KG1 (cell line): ENCODE measurements at regions not wholly inside any gene's neighbourhood (a gene's known extent, or its start where the extent isn't known, plus 50 kb on each side); places are given as distances from the start of the nearest gene placed in this dataset.
A peak's percentile ranks its signal among the peaks of the same experiment; 100 is the strongest.

Source experiments
- DNase-seq: peaks from one replicate; lab custom pipeline; 2025; lab: John Stamatoyannopoulos, UW

GRCh38 chr7:25360451-25360850 lies 132.2 kb upstream of the NPVF start:
- DNase-seq = no peak

GRCh38 chr7:25361387-25361786 lies 133.1 kb upstream of the NPVF start:
- DNase-seq = no peak

DNA sequence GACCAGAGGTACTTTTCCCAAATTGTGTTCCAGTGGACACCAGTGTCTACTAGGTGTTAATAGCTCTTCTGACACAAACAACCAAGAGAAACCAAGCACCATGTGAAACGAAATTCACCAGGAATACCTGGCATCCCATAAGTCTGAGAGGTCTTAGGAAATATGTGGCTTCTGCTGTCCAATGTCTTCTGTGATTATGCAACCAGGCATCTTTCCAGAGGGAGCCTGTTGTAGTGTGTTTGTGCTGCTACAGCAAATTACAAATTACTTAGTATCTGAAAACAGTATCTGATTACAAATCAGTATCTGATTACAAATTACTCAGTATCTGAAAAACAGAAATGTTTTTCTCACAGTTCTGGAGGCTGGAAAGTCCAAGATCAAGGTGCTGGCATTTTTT lies 133.6 kb upstream of the NPVF start:
- DNase-seq = no peak

DNA sequence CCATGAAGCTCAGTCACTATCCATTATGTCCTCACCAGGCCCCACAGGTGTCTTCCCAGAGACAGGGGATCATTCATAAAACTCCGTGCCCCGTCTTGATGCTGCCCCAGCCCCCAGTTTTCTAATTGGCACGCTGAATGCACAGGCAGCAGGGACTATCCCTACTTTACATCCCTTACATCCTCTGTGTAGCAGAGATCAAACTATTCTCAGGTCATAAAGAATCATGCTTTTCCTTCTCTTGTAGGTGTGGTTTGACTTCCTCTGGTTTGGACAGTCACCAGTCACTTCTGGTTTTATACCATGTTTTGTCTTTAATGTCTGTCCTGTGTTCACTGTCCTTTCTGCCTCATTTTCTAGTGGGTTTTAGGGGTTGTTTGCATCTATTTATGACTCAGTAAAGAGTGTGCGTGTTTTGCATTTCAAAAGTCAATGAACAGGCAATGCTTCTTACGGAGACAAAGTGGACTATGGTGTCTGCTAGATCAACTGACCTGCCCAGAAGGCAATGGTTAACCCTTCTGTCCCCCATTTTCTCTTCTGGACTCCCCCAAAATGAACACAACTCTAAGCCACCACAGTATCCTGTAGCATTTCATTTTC lies 140.4 kb upstream of the NPVF start:
- no peak for DNase-seq

DNA sequence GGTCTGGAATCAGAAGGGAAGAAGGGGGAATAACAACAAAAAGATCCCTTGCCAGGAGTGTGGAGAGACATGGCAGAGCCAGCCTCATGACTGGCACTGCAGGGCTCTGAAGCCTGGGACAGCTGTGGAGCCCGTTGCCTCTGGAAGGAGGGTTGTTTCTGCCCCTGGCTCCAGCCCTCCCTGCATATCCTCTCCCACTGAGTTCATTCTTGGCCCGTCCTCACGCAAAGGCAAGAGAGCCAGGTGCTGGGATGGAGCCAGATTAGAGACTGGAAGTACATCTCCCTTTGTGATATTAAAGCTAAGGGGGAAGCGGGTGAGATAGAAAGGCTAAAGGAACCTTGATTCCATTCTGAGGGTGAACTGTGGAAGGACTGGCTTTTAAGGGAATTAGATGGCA lies 141.5 kb upstream of the NPVF start:
- no peak for DNase-seq

- DNase-seq = no peak
Measured at GRCh38 chr7:25371972-25372371, 143.7 kb upstream of the NPVF start.

DNA sequence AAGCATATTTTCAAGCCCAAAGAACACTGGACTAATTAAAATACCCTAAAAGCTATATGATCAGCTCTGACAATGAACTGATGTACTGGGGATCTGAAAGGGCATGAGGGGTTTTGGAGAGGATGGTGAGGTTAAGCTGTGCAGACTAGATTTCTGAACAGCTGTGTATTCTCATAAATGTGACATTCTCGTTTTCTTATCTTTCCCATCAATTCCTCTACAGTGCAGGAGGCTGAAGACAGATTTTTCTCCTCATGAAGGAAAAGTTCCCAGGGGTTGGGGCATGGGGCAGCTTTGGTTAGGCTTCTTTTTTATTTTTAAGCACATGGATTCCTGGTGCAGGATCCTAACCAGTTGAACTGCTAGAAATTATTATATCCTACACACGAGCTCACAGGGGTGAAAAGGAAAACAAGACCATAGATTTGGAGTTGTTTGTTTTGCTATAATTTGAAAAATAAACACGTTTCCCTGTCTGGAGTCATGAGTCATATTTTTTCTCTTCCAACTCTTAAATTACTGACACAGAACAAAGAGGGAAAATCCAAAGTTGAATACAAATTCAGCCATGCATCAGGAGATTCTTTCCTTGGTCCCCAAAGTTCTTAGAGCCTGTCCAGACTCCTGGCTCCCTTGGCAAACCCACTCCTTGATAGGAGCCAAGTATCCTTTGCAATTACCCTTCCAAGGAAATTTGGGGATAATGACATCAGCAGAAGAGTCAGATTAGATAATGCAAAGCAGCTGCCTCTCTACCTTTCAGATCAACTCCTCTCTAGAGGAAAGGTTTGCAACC lies 147.7 kb upstream of the NPVF start:
- no peak for DNase-seq

GRCh38 chr7:25379351-25380300 lies 151.3 kb upstream of the NPVF start:
- no peak for DNase-seq

GRCh38 chr7:25381818-25382589 lies 153.7 kb upstream of the NPVF start:
- no peak for DNase-seq

- DNase-seq = no peak
Measured at GRCh38 chr7:25382869-25383268, 154.6 kb upstream of the NPVF start.

- no peak for DNase-seq
Measured at GRCh38 chr7:25383402-25383801, 155.1 kb upstream of the NPVF start.

DNA sequence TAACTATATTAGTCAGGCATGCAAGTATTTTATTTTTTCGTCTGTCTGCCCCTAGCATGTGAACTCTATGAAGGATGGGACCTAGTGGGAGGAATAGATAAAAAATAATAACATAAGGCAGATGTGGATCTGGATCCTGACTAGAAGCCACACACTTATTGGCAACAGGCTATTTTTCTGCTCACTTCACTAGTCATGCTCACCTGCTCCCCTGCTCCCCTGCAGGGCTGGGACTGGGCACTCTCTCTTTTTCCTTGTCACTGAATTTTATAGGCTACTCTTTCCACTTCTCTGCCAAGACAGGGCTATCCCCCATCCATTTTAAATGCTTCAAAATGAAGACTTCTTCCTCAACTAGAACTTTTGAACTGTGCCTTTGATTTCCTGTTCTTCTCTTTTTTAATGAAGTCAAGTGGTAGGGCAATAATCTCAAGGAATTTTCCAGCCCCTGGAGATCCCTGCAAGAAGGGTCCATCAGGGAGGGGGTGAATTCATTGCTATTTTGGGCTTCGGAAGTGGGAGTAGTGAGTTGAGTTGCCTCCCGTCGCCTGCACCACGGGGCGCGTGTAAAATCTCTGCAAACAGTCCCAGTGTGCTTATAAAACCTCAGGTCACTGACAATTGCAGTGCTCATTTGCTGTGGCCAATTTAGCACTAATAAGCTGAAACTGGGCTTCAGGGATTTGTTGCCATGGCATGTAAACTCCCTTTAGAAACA lies 156.7 kb upstream of the NPVF start:
- DNase-seq = no peak

DNA sequence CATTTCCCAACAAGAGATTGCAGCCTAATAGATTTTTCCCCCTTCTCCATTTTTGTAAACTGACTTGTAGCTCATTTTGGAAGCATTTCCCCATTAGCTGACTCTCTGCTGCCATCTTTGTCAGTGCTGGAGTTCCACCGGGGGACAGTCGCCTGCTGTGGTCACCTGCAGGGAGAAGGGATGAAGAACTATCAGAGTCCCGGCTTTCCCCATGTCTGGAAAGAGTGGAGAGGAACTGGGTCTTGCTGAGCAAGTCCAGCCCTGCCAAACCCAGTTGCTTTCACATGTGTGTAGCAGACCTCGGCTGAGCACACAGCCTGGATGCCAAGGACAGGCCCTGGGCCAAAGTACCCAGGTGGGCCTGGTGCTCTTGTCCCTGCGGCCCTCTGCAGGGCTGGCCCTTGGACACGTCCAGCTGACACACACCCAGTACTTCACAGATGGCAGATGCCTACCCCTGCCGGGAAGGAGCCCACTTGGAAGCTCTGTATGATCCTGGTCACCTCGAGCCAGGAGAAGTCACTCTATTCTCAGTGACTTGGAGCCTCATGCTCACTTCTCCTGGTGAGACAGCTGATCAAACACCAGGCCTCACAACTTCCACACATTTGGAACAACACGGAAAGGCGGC lies 157.3 kb upstream of the NPVF start:
- DNase-seq = no peak

DNA sequence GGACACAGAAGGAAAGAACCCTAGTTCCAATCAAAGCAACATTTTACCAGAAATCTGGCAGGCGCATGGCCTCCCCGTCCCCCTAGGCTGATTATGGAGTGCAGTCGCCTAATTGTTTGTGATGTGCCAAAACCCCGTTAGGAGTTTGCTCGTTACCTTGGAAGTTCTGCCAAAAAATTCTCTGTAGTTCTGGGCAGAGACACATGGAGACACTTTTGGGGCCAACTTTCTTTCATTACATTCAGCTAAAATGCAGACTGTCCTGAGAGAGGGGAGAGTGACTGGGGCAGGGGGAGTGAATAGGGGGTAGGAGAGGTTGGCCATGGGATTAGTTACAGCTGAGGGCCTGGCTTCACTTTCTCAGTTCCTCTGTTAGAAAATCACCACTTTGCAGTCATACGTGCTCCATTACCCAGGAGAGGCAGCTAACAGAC lies 158.0 kb upstream of the NPVF start:
- DNase-seq = no peak

DNA sequence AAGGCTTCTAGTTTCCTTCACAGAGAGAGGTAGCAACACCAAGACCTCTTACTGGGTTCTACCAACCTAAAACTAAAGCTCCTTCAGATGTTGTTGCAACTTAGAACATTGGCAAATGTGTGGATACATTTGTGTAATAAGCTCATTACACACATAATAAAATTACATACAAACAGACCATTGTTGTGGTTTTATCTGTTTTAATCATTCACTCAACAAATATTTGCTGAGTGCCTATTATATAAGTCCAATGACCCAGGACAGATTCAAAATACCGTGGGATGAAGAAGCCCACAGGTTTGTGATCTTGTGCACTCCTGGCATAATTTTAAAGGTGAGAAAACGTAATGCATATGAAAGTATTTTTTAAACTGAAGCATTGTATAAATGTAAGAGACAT lies 160.4 kb upstream of the NPVF start:
- no peak for DNase-seq

- peak; percentile 13 for DNase-seq
Measured at GRCh38 chr7:25389489-25390106, 161.3 kb upstream of the NPVF start.

DNA sequence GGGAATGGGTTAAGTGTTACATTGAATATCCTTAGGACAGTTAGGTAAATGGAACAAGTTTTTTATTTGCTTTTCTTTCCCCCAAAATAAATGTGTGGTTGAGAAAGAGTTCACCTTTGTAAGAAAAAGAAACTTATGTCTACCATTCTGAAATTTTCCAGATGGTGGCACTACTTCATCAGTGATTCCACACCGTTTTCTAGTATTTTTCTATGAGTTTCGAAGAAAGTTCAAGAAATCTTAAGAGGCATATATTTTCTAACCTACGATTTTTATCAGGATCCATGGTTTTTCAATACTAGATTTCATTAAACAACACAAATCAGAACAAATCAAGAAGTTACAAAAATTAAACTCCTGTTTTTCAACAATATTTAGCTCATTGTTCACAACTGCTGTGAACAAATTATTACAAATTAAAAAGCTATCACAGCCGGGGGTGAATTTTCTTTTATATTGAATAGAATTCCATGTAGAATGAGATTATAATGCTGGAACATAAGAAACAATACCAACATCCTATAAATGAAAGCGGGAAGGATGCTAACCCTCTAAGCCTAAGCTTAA lies 163.1 kb upstream of the NPVF start:
- DNase-seq = no peak

DNA sequence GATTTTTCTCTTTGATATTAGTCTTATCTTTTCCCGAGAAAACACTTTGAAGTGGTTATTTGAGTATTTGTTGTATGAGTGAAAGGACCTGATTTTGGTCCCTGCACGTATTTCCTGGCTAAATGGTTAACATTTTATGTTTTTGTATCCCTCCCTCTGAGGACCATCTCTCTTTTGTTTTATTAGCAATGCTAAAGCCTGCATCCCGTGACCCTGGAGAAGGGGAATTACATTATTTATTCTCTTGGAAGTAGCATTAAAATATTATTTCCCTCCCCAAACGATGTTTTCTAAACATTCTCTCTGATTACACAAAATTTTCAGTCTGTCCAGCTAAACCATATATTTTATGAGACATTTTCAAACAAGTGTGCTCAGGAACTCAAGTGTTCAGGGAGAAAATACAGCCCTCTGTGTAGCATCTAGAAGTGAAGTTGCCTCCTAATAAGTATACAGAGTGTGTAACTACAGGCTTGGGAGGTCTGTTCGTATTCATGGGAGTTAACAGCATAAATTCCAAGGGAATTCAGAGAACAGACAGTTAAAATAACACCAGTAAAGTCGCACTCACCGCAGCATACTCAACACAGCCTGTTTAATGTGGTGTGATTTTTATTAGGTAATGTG lies 163.8 kb upstream of the NPVF start:
- no peak for DNase-seq

- DNase-seq = no peak
Measured at GRCh38 chr7:25392588-25393338, 164.5 kb upstream of the NPVF start.
